K562 (cell line): ENCODE measurements at regions not wholly inside any gene's neighbourhood (a gene's known extent, or its start where the extent isn't known, plus 50 kb on each side); places are given as distances from the start of the nearest gene placed in this dataset.

ENCODE experiments used
- ATAC-seq: fragments of 200-7000 bp; cut with Tn5 transposase; 3 replicates; pipeline ENCODE4 v1.9.1; 2020; ENCODE audit warnings: moderate library complexity
- BruUV-seq: library from RNA; stranded (reverse); fragments of 400-500 nt; replicated peaks from 2 replicates; lab custom pipeline; 2021; lab: Mats Ljungman, UMichigan
- CTCF ChIA-PET: fragments of 300-600 bp; formaldehyde crosslinking; extraction: SDS; loops from one replicate; lab custom pipeline; 2021; ENCODE audit warnings: low intra/inter-chr PET ratio; lab: Yijun Ruan, JAX
- POLR2A ChIA-PET: fragments of 300-600, 350-650 bp; sonication (Branson Sonifier 250); formaldehyde crosslinking; extraction: SDS; loops from one replicate; lab custom pipeline; 2021; ENCODE audit warnings: antibody characterized with exemption, inconsistent platforms; lab: Yijun Ruan, JAX
- DNase-seq, 4 experiments: peaks; one replicate each; pipeline versions ENCODE4 v3.0.0 to v3.0.0-alpha.2; 2011 to 2018; ENCODE audit warnings: low spot score in 3 of 4, mixed read lengths in 3 of 4; ENCODE audit errors: extremely low read depth in 1 of 4
- FAIRE-seq: peaks from 2 replicates; lab custom pipeline; 2011; peaks lifted over from hg19 to GRCh38; lab: Jason Lieb, UNC
- H2AFZ ChIP-seq: 2 replicates; pipeline ENCODE4 v1.6.0; 2011; ENCODE audit warnings: low read depth, low read length, control low read depth, inconsistent platforms
- H3K27ac ChIP-seq: fragments of 200-600 bp; 3 replicates; pipeline ENCODE4 v1.8.0; 2011; ENCODE audit warnings: low read depth, mild to moderate bottlenecking, control low read depth, inconsistent platforms, low read length, moderate library complexity, mixed read lengths; ENCODE audit errors: extremely low read depth
- H3K27me3 ChIP-seq, 2 experiments: fragments of 300-600 bp in 1 of 2; 2 replicates in 1 of 2; 3 replicates in 1 of 2; pipeline versions ENCODE4 v1.6.0 to v1.8.0; 2011; ENCODE audit warnings: inconsistent platforms in 2 of 2, low read length in 2 of 2, mild to moderate bottlenecking in 1 of 2, mixed read lengths in 1 of 2, moderate library complexity in 1 of 2; ENCODE audit not compliant: control insufficient read depth in 2 of 2, insufficient read depth in 2 of 2
- H3K36me3 ChIP-seq: fragments of 300-600 bp; 3 replicates; pipeline ENCODE4 v1.8.0; 2011; ENCODE audit warnings: mild to moderate bottlenecking, low read length, inconsistent platforms; ENCODE audit not compliant: control insufficient read depth, insufficient read depth
- H3K4me1 ChIP-seq, 2 experiments: fragments of 200-600 bp in 1 of 2; replicated peaks in 1 of 2; 2 replicates in 1 of 2; 3 replicates in 1 of 2; pipeline versions ENCODE4 v1.5.1 to v1.8.0; 2011; ENCODE audit warnings: inconsistent platforms in 2 of 2, low read length in 2 of 2, mild to moderate bottlenecking in 1 of 2, mixed read lengths in 1 of 2, moderate library complexity in 1 of 2; ENCODE audit not compliant: control insufficient read depth in 2 of 2, insufficient read depth in 2 of 2
- H3K4me2 ChIP-seq: 2 replicates; pipeline ENCODE4 v1.6.1; 2011; ENCODE audit warnings: low read length, control low read depth, inconsistent platforms, mixed read lengths; ENCODE audit not compliant: insufficient read depth
- H3K4me3 ChIP-seq: fragments of 200-600 bp; sonication (generic), shearing (Covaris generic); 2 replicates; pipeline ENCODE4 v1.5.1; 2016; ENCODE audit warnings: control low read depth, inconsistent platforms
- H3K79me2 ChIP-seq: fragments of 200-600 bp; 3 replicates; pipeline ENCODE4 v1.8.0; 2011; ENCODE audit warnings: low read length, inconsistent platforms; ENCODE audit not compliant: control insufficient read depth, insufficient read depth
- H3K9ac ChIP-seq, 2 experiments: 2 replicates each; pipeline versions ENCODE4 v1.6.0 to v1.6.1; 2011; ENCODE audit warnings: low read depth in 2 of 2, low read length in 2 of 2, control low read depth in 1 of 2, inconsistent platforms in 1 of 2, mild to moderate bottlenecking in 1 of 2, mixed read lengths in 1 of 2; ENCODE audit not compliant: insufficient read depth in 1 of 2
- H3K9me1 ChIP-seq: one replicate; pipeline ENCODE4 v1.6.0; 2011; ENCODE audit warnings: inconsistent platforms, mild to moderate bottlenecking, low read length, moderate library complexity; ENCODE audit not compliant: control insufficient read depth, insufficient read depth
- H3K9me3 ChIP-seq: replicated peaks from 2 replicates; pipeline ENCODE4 v1.5.1; 2011; ENCODE audit warnings: low read depth, low read length, inconsistent platforms; ENCODE audit not compliant: control insufficient read depth, insufficient read depth
- H4K20me1 ChIP-seq: replicated peaks from 2 replicates; pipeline ENCODE4 v1.6.1; 2011; ENCODE audit warnings: low read length, inconsistent platforms, mixed read lengths; ENCODE audit not compliant: control insufficient read depth, insufficient read depth
- WGBS: fragments of 100-300 bp; shearing (Covaris generic); methylation state at CpG from one replicate; pipeline ENCODE4 v1.1.6; 2016; ENCODE audit warnings: low coverage, mixed read lengths; ENCODE audit not compliant: insufficient coverage; ENCODE audit errors: missing lambda C conversion rate; 5-methylcytosine and 5-hydroxymethylcytosine counted together
- in situ Hi-C: fragments of 300-500 bp; cut with MboI; formaldehyde crosslinking; loops from 4 replicates; pipeline ENCODE4 v1.15.0; 2018; ENCODE audit warnings: inconsistent platforms, mixed read lengths
- intact Hi-C: fragments of 100-400 bp; cut with micrococcal nuclease; formaldehyde crosslinking; loops from 2 replicates; pipeline ENCODE4 v1.14.2; 2022
- TF ChIP-seq, protein P1 (sequence below): sonication (generic); formaldehyde crosslinking; IDR thresholded peaks from 2 replicates; pipeline ENCODE4 v1.8.0; 2022; ENCODE audit warnings: mild to moderate bottlenecking, missing genetic modification reagents
- TF ChIP-seq, protein P2 (sequence below): fragments of 200-600 bp; sonication (generic); IDR thresholded peaks from one replicate; pipeline ENCODE4 v1.6.1; 2012; ENCODE audit warnings: mild to moderate bottlenecking, low read depth, low read length, inconsistent platforms

DNA sequence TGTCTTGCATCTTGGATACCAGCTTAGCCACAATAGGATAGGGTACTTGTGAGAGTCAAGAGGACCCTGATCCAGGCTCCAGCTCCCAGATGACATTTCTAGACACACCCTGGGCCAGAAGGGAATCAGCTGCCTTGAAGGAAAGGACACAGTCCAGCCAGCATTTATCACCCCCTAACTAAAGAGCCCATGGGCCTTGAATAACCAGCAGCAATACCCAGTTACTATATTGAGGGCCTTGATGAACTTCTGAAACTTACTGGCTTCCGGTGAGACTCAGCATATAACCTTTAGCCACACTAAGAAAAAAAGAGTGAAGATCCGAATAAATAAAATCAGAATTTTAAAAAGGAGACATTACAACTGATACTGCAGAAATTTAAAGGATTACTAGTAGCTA, 1135.4 kb downstream of the LRFN5 start:
- ChIA-PET POLR2A (no interaction called here), CTCF (no interaction called here)
- no TSS peak for BruUV-seq
- ATAC-seq (no peak), DNase-seq (no peak), FAIRE-seq (no peak)
- Histone ChIP-seq H3K4me3 (no peak overlapping the region), H3K4me1 (no peaks in the 10 kb centered on the region), H3K27me3 (no peaks in the 10 kb centered on the region), H4K20me1 (no peaks in the 10 kb centered on the region), H3K9ac (no peak overlapping the region), H3K27ac (no peak overlapping the region), H3K9me1 (no peaks in the 10 kb centered on the region), H3K36me3 (no peaks in the 10 kb centered on the region), H3K79me2 (no peaks in the 10 kb centered on the region), H3K9me3 (no peaks in the 10 kb centered on the region), H2AFZ (no peak overlapping the region), H3K4me2 (no peak overlapping the region)
- TF ChIP-seq, protein P1, sequence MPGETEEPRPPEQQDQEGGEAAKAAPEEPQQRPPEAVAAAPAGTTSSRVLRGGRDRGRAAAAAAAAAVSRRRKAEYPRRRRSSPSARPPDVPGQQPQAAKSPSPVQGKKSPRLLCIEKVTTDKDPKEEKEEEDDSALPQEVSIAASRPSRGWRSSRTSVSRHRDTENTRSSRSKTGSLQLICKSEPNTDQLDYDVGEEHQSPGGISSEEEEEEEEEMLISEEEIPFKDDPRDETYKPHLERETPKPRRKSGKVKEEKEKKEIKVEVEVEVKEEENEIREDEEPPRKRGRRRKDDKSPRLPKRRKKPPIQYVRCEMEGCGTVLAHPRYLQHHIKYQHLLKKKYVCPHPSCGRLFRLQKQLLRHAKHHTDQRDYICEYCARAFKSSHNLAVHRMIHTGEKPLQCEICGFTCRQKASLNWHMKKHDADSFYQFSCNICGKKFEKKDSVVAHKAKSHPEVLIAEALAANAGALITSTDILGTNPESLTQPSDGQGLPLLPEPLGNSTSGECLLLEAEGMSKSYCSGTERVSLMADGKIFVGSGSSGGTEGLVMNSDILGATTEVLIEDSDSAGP (CRISPR knock-in tag) = no peak
- TF ChIP-seq, protein P2, sequence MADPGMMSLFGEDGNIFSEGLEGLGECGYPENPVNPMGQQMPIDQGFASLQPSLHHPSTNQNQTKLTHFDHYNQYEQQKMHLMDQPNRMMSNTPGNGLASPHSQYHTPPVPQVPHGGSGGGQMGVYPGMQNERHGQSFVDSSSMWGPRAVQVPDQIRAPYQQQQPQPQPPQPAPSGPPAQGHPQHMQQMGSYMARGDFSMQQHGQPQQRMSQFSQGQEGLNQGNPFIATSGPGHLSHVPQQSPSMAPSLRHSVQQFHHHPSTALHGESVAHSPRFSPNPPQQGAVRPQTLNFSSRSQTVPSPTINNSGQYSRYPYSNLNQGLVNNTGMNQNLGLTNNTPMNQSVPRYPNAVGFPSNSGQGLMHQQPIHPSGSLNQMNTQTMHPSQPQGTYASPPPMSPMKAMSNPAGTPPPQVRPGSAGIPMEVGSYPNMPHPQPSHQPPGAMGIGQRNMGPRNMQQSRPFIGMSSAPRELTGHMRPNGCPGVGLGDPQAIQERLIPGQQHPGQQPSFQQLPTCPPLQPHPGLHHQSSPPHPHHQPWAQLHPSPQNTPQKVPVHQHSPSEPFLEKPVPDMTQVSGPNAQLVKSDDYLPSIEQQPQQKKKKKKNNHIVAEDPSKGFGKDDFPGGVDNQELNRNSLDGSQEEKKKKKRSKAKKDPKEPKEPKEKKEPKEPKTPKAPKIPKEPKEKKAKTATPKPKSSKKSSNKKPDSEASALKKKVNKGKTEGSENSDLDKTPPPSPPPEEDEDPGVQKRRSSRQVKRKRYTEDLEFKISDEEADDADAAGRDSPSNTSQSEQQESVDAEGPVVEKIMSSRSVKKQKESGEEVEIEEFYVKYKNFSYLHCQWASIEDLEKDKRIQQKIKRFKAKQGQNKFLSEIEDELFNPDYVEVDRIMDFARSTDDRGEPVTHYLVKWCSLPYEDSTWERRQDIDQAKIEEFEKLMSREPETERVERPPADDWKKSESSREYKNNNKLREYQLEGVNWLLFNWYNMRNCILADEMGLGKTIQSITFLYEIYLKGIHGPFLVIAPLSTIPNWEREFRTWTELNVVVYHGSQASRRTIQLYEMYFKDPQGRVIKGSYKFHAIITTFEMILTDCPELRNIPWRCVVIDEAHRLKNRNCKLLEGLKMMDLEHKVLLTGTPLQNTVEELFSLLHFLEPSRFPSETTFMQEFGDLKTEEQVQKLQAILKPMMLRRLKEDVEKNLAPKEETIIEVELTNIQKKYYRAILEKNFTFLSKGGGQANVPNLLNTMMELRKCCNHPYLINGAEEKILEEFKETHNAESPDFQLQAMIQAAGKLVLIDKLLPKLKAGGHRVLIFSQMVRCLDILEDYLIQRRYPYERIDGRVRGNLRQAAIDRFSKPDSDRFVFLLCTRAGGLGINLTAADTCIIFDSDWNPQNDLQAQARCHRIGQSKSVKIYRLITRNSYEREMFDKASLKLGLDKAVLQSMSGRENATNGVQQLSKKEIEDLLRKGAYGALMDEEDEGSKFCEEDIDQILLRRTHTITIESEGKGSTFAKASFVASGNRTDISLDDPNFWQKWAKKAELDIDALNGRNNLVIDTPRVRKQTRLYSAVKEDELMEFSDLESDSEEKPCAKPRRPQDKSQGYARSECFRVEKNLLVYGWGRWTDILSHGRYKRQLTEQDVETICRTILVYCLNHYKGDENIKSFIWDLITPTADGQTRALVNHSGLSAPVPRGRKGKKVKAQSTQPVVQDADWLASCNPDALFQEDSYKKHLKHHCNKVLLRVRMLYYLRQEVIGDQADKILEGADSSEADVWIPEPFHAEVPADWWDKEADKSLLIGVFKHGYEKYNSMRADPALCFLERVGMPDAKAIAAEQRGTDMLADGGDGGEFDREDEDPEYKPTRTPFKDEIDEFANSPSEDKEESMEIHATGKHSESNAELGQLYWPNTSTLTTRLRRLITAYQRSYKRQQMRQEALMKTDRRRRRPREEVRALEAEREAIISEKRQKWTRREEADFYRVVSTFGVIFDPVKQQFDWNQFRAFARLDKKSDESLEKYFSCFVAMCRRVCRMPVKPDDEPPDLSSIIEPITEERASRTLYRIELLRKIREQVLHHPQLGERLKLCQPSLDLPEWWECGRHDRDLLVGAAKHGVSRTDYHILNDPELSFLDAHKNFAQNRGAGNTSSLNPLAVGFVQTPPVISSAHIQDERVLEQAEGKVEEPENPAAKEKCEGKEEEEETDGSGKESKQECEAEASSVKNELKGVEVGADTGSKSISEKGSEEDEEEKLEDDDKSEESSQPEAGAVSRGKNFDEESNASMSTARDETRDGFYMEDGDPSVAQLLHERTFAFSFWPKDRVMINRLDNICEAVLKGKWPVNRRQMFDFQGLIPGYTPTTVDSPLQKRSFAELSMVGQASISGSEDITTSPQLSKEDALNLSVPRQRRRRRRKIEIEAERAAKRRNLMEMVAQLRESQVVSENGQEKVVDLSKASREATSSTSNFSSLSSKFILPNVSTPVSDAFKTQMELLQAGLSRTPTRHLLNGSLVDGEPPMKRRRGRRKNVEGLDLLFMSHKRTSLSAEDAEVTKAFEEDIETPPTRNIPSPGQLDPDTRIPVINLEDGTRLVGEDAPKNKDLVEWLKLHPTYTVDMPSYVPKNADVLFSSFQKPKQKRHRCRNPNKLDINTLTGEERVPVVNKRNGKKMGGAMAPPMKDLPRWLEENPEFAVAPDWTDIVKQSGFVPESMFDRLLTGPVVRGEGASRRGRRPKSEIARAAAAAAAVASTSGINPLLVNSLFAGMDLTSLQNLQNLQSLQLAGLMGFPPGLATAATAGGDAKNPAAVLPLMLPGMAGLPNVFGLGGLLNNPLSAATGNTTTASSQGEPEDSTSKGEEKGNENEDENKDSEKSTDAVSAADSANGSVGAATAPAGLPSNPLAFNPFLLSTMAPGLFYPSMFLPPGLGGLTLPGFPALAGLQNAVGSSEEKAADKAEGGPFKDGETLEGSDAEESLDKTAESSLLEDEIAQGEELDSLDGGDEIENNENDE = no peak
- 0% methylated on average over 2 of the region's 2 CpGs for WGBS
- in situ Hi-C loops (no loop called here), intact Hi-C loops (no loop called here)
